HUES64 (cell line): ENCODE measurements at regions not wholly inside any gene's neighbourhood (a gene's known extent, or its start where the extent isn't known, plus 50 kb on each side); places are given as distances from the start of the nearest gene placed in this dataset.

Source experiments
- H3K27ac ChIP-seq: 2 replicates; pipeline ENCODE4 v1.7.0; 2013; ENCODE audit warnings: low read depth, low read length, inconsistent platforms
- H3K27me3 ChIP-seq: 2 replicates; pipeline ENCODE4 v1.6.1; 2013; ENCODE audit warnings: mild to moderate bottlenecking, low read length; ENCODE audit not compliant: insufficient read depth
- H3K36me3 ChIP-seq: 2 replicates; pipeline ENCODE4 v1.6.1; 2013; ENCODE audit warnings: mild to moderate bottlenecking, low read length; ENCODE audit not compliant: insufficient read depth
- H3K4me1 ChIP-seq: 2 replicates; pipeline ENCODE4 v1.6.1; 2013; ENCODE audit warnings: mild to moderate bottlenecking, low read length, moderate library complexity; ENCODE audit not compliant: insufficient read depth
- H3K4me3 ChIP-seq: 2 replicates; pipeline ENCODE4 v1.5.1; 2013; ENCODE audit warnings: mild to moderate bottlenecking, low read length, moderate library complexity
- H3K9ac ChIP-seq: 2 replicates; pipeline ENCODE4 v1.6.1; 2013; ENCODE audit warnings: mild to moderate bottlenecking, low read depth, low read length
- H3K9me3 ChIP-seq: 2 replicates; pipeline ENCODE4 v1.6.1; 2013; ENCODE audit warnings: low read depth, low read length; ENCODE audit not compliant: insufficient read depth
- WGBS: fragments of 150-250, 120-280 bp; methylation state at CpG from one replicate; pipeline ENCODE4 v1.1.7; 2013; ENCODE audit warnings: missing lambda C conversion rate; 5-methylcytosine and 5-hydroxymethylcytosine counted together

DNA sequence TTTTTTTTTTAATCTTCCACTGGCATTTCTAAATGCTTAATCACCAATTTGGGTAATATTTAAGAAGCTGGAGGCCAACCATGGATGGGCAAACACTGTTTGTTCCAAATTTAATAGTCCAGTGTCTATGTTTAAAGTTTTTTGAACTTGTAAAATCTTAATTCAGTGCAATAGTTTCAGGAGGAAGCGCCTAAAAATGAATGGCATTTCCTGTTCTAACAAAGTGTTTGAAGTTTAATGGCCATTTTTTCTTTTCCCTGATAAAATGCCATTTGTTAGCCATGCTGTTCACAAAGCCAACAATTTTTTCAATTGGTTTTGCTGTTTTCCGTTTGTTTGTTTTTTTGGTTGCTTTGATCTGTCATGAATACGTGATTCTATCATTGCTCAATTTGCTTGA, 552.1 kb downstream of the LMO4 start:
- H3K27ac ChIP-seq: no peak overlapping the region
- 93% methylated on average over 3 of the region's 3 CpGs for WGBS

DNA sequence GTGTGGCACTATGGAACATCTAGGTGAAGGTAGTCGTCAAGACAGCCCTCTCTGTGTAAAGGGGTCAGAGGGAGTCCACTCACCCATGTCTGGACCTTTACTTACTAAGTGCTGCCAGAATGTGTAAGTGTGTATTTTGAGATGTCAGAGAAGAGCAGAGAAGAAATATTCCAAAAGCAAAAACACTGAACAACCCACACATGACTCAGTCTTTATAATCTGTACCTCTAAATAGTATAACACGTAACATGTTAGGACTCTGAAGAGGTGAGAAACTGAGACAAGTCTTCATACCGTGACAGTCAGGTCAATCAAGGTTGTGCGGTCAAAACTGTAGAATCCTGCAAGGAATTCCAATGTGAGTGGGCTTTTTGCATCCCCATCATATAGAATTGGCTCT, 555.2 kb downstream of the LMO4 start:
- Histone ChIP-seq H3K36me3 (no peaks in the 10 kb centered on the region), H3K9ac (no peak overlapping the region), H3K4me1 (no peaks in the 10 kb centered on the region), H3K27ac (no peak overlapping the region), H3K4me3 (no peak overlapping the region), H3K9me3 (peaks cover 11% of the 10 kb centered on the region; the same call in 1 of the 2 replicates), H3K27me3 (no peaks in the 10 kb centered on the region)
- 95% methylated on average over 4 of the region's 4 CpGs for WGBS

More for the DNA sequence above, 552.1 kb downstream of the LMO4 start:
- peaks cover 11% of the 10 kb centered on the region; the same call in 1 of the 2 replicates for H3K9me3 ChIP-seq
- H3K4me1 ChIP-seq: no peaks in the 10 kb centered on the region
- no peak overlapping the region for H3K4me3 ChIP-seq
- no peak overlapping the region for H3K9ac ChIP-seq
- H3K36me3 ChIP-seq: no peaks in the 10 kb centered on the region
- H3K27me3 ChIP-seq: no peaks in the 10 kb centered on the region

- Histone ChIP-seq H3K9ac (no peak overlapping the region), H3K4me1 (no peaks in the 10 kb centered on the region), H3K27ac (no peak overlapping the region), H3K4me3 (no peak overlapping the region), H3K9me3 (peaks cover 11% of the 10 kb centered on the region; the same call in 1 of the 2 replicates), H3K27me3 (no peaks in the 10 kb centered on the region), H3K36me3 (no peaks in the 10 kb centered on the region)
- WGBS: 96% methylated on average over 7 of the region's 7 CpGs
Measured at GRCh38 chr1:87884581-87884980, 555.9 kb downstream of the LMO4 start.

- no peaks in the 10 kb centered on the region for H3K36me3 ChIP-seq
- H3K9ac ChIP-seq: no peak overlapping the region
- H3K27ac ChIP-seq: no peak overlapping the region
- H3K4me3 ChIP-seq: no peak overlapping the region
- no peaks in the 10 kb centered on the region for H3K27me3 ChIP-seq
- H3K4me1 ChIP-seq: no peaks in the 10 kb centered on the region
- 84% methylated on average over 4 of the region's 4 CpGs for WGBS
- H3K9me3 ChIP-seq: peaks cover 8% of the 10 kb centered on the region; the same call in 1 of the 2 replicates
Measured at GRCh38 chr1:87885278-87886025, 556.8 kb downstream of the LMO4 start.

DNA sequence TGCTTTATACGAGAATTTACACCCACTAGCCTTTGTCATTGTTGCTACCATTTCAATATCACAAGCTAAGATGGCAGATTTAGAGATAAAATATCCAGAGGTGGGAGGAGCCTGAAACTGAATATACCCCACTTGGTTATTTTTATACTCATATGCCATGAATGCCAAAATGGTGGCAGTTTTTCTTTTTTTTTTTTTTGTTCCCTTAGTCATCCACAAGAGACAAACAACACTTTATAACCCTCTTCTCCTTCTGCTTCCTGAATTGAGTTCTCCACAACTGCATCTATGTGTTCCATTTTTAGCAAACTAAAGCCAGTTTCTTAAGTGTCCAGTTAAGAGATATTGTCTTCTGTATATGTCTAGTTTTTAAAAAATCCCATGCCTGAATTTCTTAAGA, 558.4 kb downstream of the LMO4 start:
- 96% methylated on average over 1 of the region's 1 CpG for WGBS
- H3K36me3 ChIP-seq: no peaks in the 10 kb centered on the region
- H3K27ac ChIP-seq: no peak overlapping the region
- no peak overlapping the region for H3K4me3 ChIP-seq
- no peaks in the 10 kb centered on the region for H3K9me3 ChIP-seq
- no peaks in the 10 kb centered on the region for H3K27me3 ChIP-seq
- H3K9ac ChIP-seq: no peak overlapping the region
- no peaks in the 10 kb centered on the region for H3K4me1 ChIP-seq

DNA sequence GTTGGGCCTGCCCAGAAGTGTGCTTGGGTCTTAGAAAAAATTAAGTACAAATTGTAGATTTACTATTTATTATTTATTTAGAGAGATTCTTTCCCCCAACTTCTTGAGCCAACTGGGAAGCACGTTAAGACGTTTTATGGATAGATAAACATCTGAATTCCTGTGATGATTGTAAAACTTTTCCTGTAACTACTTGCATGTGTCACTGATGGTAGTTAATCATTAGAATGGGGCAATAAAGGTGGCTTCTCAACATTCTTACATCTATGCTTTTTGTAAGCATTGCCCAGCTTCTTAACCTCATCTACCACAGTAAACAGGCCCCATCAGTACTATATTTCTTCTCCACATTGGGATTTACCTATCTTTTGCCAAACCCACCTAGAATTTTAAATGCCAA, 559.8 kb downstream of the LMO4 start:
- 91% methylated on average over 2 of the region's 2 CpGs for WGBS
- H3K9ac ChIP-seq: no peak overlapping the region
- H3K4me1 ChIP-seq: no peaks in the 10 kb centered on the region
- H3K9me3 ChIP-seq: no peaks in the 10 kb centered on the region
- no peak overlapping the region for H3K4me3 ChIP-seq
- no peaks in the 10 kb centered on the region for H3K36me3 ChIP-seq
- H3K27ac ChIP-seq: no peak overlapping the region
- no peaks in the 10 kb centered on the region for H3K27me3 ChIP-seq

GRCh38 chr1:87894062-87894461, 565.4 kb downstream of the LMO4 start:
- no peak overlapping the region for H3K4me3 ChIP-seq
- H3K9me3 ChIP-seq: no peaks in the 10 kb centered on the region
- WGBS: 85% methylated on average over 1 of the region's 1 CpG
- H3K4me1 ChIP-seq: no peaks in the 10 kb centered on the region
- H3K9ac ChIP-seq: no peak overlapping the region
- H3K27ac ChIP-seq: no peak overlapping the region
- H3K36me3 ChIP-seq: no peaks in the 10 kb centered on the region
- H3K27me3 ChIP-seq: no peaks in the 10 kb centered on the region

DNA sequence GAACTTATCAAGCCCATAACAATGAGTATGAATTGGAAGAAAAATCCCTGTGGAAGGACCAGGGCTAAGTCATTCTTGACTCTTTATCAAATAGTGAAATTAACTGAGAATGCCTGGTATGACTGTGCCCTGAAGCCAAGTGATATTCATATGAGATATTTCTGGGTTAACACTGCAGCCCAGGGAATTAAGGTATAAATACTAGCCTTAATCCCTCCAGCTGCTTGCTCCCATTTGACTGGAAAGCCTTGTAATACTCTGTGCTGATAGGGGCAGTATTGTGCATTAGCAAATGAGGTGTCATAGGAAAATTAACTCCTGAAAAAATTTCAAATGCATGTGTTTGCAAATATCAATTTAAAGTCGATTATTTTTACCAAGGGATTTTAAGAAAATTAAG, 568.8 kb downstream of the LMO4 start:
- Histone ChIP-seq H3K9ac (no peak overlapping the region), H3K4me1 (no peaks in the 10 kb centered on the region), H3K27me3 (no peaks in the 10 kb centered on the region), H3K9me3 (no peaks in the 10 kb centered on the region), H3K36me3 (no peaks in the 10 kb centered on the region), H3K4me3 (no peak overlapping the region), H3K27ac (no peak overlapping the region)
- WGBS: 86% methylated on average over 1 of the region's 1 CpG

- H3K4me1 ChIP-seq: peaks cover 5% of the 10 kb centered on the region; the same call in 1 of the 2 replicates
- no peaks in the 10 kb centered on the region for H3K36me3 ChIP-seq
- H3K9ac ChIP-seq: no peak overlapping the region
- 99% methylated on average over 4 of the region's 4 CpGs for WGBS
- H3K9me3 ChIP-seq: no peaks in the 10 kb centered on the region
- no peak overlapping the region for H3K27ac ChIP-seq
- no peaks in the 10 kb centered on the region for H3K27me3 ChIP-seq
- H3K4me3 ChIP-seq: no peak overlapping the region
Measured at GRCh38 chr1:87898431-87898830, 569.8 kb downstream of the LMO4 start.

DNA sequence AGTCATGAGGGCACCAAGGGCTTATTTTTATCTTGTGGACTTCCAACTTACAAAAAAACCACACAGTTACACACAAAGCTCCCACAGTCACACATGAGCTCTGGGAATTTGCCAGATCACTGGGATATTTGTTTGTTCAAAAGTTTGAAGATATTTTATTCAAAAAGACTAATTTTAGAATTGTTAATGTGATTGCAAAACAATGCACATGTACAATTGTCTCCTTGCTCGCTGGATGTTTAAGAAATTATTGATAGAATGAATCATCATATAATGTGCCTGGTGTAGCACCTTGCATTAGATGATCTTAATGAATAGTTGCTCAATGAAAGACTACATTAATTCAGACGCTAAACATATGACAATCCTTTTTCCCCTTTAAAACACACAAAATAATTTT, 570.3 kb downstream of the LMO4 start:
- Histone ChIP-seq H3K27me3 (no peaks in the 10 kb centered on the region), H3K27ac (no peak overlapping the region), H3K4me1 (peaks cover 5% of the 10 kb centered on the region; the same call in 1 of the 2 replicates), H3K9ac (no peak overlapping the region), H3K9me3 (no peaks in the 10 kb centered on the region), H3K36me3 (no peaks in the 10 kb centered on the region), H3K4me3 (no peak overlapping the region)
- 96% methylated on average over 2 of the region's 2 CpGs for WGBS

- Histone ChIP-seq H3K27ac (no peak overlapping the region), H3K4me1 (peaks cover 5% of the 10 kb centered on the region; the same call in 1 of the 2 replicates), H3K36me3 (no peaks in the 10 kb centered on the region), H3K9me3 (no peaks in the 10 kb centered on the region), H3K27me3 (no peaks in the 10 kb centered on the region), H3K4me3 (no peak overlapping the region), H3K9ac (no peak overlapping the region)
- WGBS: 97% methylated on average over 3 of the region's 3 CpGs
Measured at GRCh38 chr1:87899746-87900145, 571.1 kb downstream of the LMO4 start.
